RWPE1 (cell line): ENCODE measurements at regions not wholly inside any gene's neighbourhood (a gene's known extent, or its start where the extent isn't known, plus 50 kb on each side); places are given as distances from the start of the nearest gene placed in this dataset.

ENCODE experiments used
- CTCF ChIA-PET: fragments of 350-600 bp; sonication (Branson Sonifier 250); formaldehyde crosslinking; extraction: SDS; loops from one replicate; lab custom pipeline; 2021; lab: Yijun Ruan, JAX
- POLR2A ChIA-PET: fragments of 400-600 bp; formaldehyde crosslinking; extraction: SDS; loops from one replicate; lab custom pipeline; 2020; ENCODE audit warnings: antibody characterized with exemption; ENCODE audit not compliant: low non-redundant PET; lab: Yijun Ruan, JAX
- DNase-seq: peaks from one replicate; pipeline ENCODE4 v3.0.0; 2012; ENCODE audit warnings: low spot score
- H3K27ac ChIP-seq: fragments of 450-650 bp; 2 replicates; pipeline ENCODE4 v1.5.1; 2017
- CTCF ChIP-seq: fragments of 450-650 bp; conservative IDR thresholded peaks from 2 replicates; pipeline ENCODE4 v1.5.1; 2017; ENCODE audit warnings: low read depth, mild to moderate bottlenecking

DNA sequence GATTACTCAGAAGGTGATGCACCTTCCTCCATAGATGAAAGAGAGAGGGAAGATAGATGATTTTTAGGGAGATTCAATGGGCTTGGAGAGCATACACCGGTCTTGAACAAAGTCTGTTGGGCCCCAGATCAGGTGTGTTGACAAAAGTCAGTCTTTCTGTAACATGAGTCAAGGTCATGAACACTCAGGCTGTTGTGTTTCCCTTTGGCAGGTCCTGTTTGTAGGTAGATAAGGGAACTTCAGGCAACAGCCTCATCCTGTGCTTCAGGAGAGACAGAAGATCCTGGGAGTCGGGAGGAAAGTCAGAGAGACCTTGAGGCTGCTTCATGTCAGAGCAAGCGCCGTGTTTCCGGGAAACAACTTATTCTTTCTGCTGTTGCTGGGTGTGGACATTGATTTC is 703.1 kb downstream of the BRD1 start:
- no peak for DNase-seq
- H3K27ac ChIP-seq = no peak overlapping the region
- POLR2A ChIA-PET = no interaction called here
- CTCF ChIA-PET = no interaction called here
- no peak for TF ChIP-seq CTCF

DNA sequence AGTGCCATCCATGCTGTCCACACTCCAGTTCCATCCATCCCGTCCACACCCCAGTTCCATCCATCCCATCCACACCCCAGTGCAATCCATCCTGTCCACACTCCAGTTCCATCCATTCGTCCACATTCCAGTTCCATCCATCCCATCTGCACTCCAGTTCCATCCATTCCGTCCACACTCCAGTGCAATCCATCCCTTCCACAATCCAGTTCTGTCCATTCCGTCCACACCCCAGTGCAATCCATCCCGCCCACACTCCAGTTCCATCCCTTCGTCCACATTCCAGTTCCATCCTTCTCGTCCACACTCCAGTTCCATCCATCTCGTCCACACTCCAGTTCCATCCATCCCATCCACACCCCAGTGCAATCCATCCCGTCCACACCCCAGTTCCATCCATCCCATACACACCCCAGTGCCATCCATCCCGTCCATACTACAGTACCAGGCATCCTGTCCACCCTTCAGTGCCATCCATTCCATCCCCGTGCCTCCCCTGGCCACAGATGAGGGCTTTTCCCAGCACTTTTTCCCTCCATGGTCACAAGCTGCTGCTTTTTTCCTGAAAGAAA is 704.0 kb downstream of the BRD1 start:
- CTCF ChIA-PET = no interaction called here
- no peak for TF ChIP-seq CTCF
- DNase-seq = no peak
- H3K27ac ChIP-seq = no peak overlapping the region
- POLR2A ChIA-PET = no interaction called here

DNA sequence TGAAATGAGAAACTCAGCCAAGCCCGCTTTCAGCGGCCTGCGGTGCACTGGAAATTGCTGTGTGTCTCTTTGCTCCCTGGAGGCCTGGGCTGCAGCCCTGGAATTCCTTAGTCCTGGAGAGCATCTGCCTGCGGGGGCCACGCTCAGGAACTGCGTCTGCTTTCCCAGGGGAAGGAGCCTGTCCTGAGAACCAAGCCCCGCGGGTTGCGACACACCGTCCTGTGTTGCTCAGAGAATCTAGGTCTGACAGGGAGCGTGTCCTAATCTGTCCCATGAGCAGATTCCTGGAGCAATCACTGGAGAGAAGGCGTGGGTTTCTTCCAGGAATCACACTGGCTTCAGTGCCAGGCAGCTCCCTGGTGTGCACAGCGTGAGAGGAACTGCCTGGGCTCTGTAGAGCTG is 708.1 kb downstream of the BRD1 start:
- no peak for TF ChIP-seq CTCF
- ChIA-PET CTCF (no interaction called here), POLR2A (no interaction called here)
- DNase-seq = no peak
- H3K27ac ChIP-seq = no peak overlapping the region

DNA sequence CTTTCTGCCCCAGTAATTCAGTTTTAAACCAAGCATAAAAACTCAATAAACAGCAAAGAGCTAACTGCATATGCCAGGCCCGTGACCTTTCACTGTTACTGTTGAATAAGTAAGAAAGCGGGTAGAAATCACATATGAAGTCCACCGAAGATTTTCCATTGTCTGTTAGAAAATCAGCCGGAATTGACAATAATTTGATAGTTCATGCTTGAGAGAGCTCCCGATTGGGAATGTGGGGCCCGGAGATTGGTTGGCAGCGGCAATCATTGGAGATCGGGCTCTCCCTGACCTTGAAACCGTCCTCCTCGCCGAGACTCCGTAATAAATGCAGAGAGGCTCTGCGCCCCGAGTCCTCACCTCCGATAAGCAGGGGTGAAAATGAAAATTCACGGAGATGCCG is 709.6 kb downstream of the BRD1 start:
- no peak for TF ChIP-seq CTCF
- POLR2A ChIA-PET = no interaction called here

GRCh38 chr22:49117486-49117885 is 710.2 kb downstream of the BRD1 start:
- POLR2A ChIA-PET = no interaction called here
- no peak overlapping the region for H3K27ac ChIP-seq
- no peak for TF ChIP-seq CTCF
- CTCF ChIA-PET = no interaction called here
- DNase-seq = no peak

More for the DNA sequence above, 709.6 kb downstream of the BRD1 start:
- H3K27ac ChIP-seq = no peak overlapping the region
- CTCF ChIA-PET = no interaction called here
- no peak for DNase-seq

DNA sequence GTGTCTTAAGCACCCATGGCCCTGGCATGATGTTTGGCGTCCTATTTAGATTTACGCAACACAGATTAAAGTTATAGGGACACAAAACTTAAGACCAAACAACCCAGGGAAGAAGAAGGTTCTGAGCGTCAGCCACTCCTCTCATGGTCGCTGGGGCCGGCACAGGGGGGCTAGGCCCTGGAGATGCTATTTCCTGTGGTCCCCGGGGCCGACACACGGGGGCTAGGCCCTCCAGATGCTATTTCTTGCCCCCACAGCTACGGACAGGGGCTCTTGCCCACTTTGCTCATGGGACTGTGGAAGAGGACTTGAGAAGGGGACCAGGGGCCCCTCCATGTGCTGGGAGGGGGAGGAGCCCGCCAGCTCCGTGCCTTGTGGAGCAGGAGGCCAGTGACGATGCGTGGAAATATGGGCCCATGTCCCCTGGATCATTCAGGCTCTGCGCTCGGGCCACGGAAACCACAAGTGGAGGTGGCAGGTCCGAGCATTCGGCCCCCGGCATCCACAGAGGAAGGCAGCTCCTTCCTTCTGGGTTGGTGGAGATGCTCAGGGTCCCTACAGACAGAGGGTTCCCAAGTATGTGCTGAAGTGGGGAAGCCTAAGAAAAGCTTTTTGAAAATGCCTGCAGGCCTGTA is 711.1 kb downstream of the BRD1 start:
- no peak for TF ChIP-seq CTCF
- H3K27ac ChIP-seq = no peak overlapping the region
- no peak for DNase-seq
- ChIA-PET POLR2A (no interaction called here), CTCF (interaction anchor here (0.6 kb wide), 1 partner anchor 102 kb away, joined by 3 read pairs; no protein-coding TSS in a partner anchor)
